Fibroblast of lung (primary cell): ENCODE measurements at regions not wholly inside any gene's neighbourhood (a gene's known extent, or its start where the extent isn't known, plus 50 kb on each side); places are given as distances from the start of the nearest gene placed in this dataset.
A peak's percentile ranks its signal among the peaks of the same experiment; 100 is the strongest.

Experiments
- DNase-seq, 2 donors: peaks; one replicate each; pipeline versions ENCODE4 v3.0.0 to v3.0.0-alpha.2; 2010; ENCODE audit warnings: low read depth in 2 of 2
- H2AFZ ChIP-seq: 2 replicates; pipeline ENCODE4 v1.5.1; 2012; ENCODE audit warnings: low read length, control low read depth, inconsistent platforms
- H3K27ac ChIP-seq: 2 replicates; pipeline ENCODE4 v1.5.1; 2011; ENCODE audit warnings: low read length, control low read depth; ENCODE audit not compliant: insufficient read depth
- H3K27me3 ChIP-seq: 2 replicates; pipeline ENCODE4 v1.5.1; 2011; ENCODE audit warnings: mild to moderate bottlenecking, low read length; ENCODE audit not compliant: control insufficient read depth, insufficient read depth
- H3K36me3 ChIP-seq: 2 replicates; pipeline ENCODE4 v1.5.1; 2011; ENCODE audit warnings: low read length; ENCODE audit not compliant: control insufficient read depth, insufficient read depth
- H3K4me1 ChIP-seq: 2 replicates; pipeline ENCODE4 v1.5.1; 2011; ENCODE audit warnings: low read length; ENCODE audit not compliant: control insufficient read depth, insufficient read depth; ENCODE audit errors: extremely low read depth
- H3K4me2 ChIP-seq: 2 replicates; pipeline ENCODE4 v1.5.1; 2011; ENCODE audit warnings: low read length, control low read depth; ENCODE audit not compliant: insufficient read depth; ENCODE audit errors: extremely low read depth
- H3K4me3 ChIP-seq, 4 experiments: fragments of 200-600 bp in 1 of 4; sonication (generic) in 1 of 4; replicated peaks in 1 of 4; 2 replicates each; pipeline ENCODE4 v1.5.1; 2011 to 2016; ENCODE audit warnings: low read length in 4 of 4, low read depth in 3 of 4, mild to moderate bottlenecking in 3 of 4, control low read depth in 2 of 4, inconsistent platforms in 1 of 4, mixed read lengths in 1 of 4; ENCODE audit not compliant: insufficient read depth in 1 of 4; ENCODE audit errors: control extremely low read depth in 1 of 4
- H3K79me2 ChIP-seq: 2 replicates; pipeline ENCODE4 v1.5.1; 2012; ENCODE audit warnings: mild to moderate bottlenecking, low read length, inconsistent platforms; ENCODE audit not compliant: control insufficient read depth, insufficient read depth
- H3K9ac ChIP-seq: 2 replicates; pipeline ENCODE4 v1.5.1; 2011; ENCODE audit warnings: mild to moderate bottlenecking, low read length, control low read depth; ENCODE audit not compliant: insufficient read depth
- H3K9me3 ChIP-seq: 2 replicates; pipeline ENCODE4 v1.5.1; 2012; ENCODE audit warnings: low read depth, low read length; ENCODE audit not compliant: control insufficient read depth, insufficient read depth
- H4K20me1 ChIP-seq: 2 replicates; pipeline ENCODE4 v1.5.1; 2011; ENCODE audit warnings: low read length; ENCODE audit not compliant: control insufficient read depth, insufficient read depth; ENCODE audit errors: extremely low read depth
- EZH2 ChIP-seq: IDR thresholded peaks from 2 replicates; pipeline ENCODE4 v1.5.1; 2012; ENCODE audit warnings: low read length, control low read depth, mild to moderate bottlenecking; ENCODE audit errors: missing control alignments
- TF ChIP-seq, protein P1 (sequence below), 2 donors: IDR thresholded peaks in 1 of 2; conservative IDR thresholded peaks in 1 of 2; 1 replicate in 1 of 2; 2 replicates in 1 of 2; pipeline ENCODE4 v1.5.1; 2011 to 2012; ENCODE audit warnings: low read length in 2 of 2, control low read depth in 1 of 2, inconsistent platforms in 1 of 2, low read depth in 1 of 2, mild to moderate bottlenecking in 1 of 2

DNA sequence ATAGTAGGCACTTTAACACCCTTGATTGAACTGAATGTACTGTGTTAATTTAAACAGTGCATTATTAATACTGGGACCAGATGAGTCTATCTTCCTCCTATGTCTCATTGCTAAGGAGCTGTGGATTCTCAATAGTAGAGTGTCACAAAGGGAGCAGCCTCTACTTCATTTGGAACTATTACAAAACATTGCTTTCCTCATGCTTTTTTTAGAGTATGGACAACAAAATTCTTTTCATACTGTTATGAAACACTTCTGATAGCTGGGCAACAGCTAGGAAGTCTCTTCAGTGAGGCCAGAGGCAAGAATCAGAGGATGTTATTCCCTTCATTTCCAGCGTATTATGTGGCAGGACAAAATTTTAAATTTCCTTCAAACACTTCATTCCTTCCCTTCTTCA, 160.8 kb downstream of the FBXO8 start:
- Histone ChIP-seq H3K27ac (no peak overlapping the region), H4K20me1 (no peaks in the 10 kb centered on the region), H3K79me2 (no peaks in the 10 kb centered on the region), H3K4me1 (no peaks in the 10 kb centered on the region), H3K4me2 (no peak overlapping the region), H3K9ac (no peak overlapping the region), H3K4me3 (no peak overlapping the region), H3K27me3 (no peaks in the 10 kb centered on the region), H3K9me3 (no peaks in the 10 kb centered on the region), H3K36me3 (no peaks in the 10 kb centered on the region), H2AFZ (no peak overlapping the region)
- TF ChIP-seq EZH2, result no peak
- TF ChIP-seq, protein P1, sequence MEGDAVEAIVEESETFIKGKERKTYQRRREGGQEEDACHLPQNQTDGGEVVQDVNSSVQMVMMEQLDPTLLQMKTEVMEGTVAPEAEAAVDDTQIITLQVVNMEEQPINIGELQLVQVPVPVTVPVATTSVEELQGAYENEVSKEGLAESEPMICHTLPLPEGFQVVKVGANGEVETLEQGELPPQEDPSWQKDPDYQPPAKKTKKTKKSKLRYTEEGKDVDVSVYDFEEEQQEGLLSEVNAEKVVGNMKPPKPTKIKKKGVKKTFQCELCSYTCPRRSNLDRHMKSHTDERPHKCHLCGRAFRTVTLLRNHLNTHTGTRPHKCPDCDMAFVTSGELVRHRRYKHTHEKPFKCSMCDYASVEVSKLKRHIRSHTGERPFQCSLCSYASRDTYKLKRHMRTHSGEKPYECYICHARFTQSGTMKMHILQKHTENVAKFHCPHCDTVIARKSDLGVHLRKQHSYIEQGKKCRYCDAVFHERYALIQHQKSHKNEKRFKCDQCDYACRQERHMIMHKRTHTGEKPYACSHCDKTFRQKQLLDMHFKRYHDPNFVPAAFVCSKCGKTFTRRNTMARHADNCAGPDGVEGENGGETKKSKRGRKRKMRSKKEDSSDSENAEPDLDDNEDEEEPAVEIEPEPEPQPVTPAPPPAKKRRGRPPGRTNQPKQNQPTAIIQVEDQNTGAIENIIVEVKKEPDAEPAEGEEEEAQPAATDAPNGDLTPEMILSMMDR (conservative IDR thresholded peaks at IDR 0.05 in 1 of 2, IDR thresholded peaks at IDR 0.05 in 1 of 2; ENCODE audit: low read depth in 1 of 2, low read length in 2 of 2), result no peak
- DNase-seq, result peak in 1 of 2 donors; percentile 26

DNA sequence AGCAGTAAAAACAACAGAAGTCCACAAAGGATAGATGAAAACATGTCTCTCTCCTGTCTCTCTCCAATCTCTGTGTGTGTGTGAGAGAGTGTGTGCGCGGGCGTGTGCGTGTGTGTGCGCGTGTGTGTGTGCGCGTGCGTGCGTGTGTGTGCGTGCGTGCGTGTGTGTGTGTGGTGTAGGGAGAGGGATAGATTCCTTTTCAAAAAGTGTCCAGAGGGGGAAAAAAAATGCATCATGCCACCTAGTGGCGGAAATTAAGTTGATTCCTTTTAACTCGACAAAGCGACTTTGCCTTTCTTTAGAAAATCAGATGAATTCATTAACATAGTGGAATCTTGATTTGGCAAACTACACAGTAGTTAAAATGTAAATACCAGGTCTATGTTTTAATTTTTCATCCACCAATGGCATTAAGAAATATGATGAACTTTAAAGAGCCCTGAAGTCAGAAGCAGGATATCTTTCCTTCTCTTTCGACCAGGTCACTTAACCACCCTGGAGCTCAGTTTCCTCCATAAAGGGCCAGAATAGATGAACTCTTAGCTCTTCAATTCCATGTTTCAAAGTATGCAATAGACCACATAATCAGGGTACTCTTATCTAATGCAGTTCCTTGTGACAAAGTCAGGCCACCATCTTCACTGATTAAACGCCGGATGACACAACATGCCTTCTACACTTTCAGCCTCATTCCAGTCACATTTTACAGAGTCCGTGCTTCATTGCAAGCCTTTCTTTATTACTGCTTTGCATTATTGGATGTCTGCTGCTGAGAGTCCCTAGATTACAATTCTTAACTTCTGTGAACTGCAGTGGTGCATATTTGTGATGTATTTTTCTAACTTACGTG, 162.8 kb downstream of the FBXO8 start:
- Histone ChIP-seq H3K4me1 (no peaks in the 10 kb centered on the region), H3K4me2 (peak overlapping the region; percentile 76), H3K79me2 (no peaks in the 10 kb centered on the region), H4K20me1 (no peaks in the 10 kb centered on the region), H3K36me3 (no peaks in the 10 kb centered on the region), H3K27ac (no peak overlapping the region), H2AFZ (peak overlapping the region; percentile 46), H3K4me3 (peak overlapping the region; percentile 22 to 73 (median 38)), H3K9ac (no peak overlapping the region), H3K27me3 (no peaks in the 10 kb centered on the region), H3K9me3 (no peaks in the 10 kb centered on the region)
- no peak for TF ChIP-seq EZH2
- TF ChIP-seq, protein P1 (conservative IDR thresholded peaks at IDR 0.05 in 1 of 2, IDR thresholded peaks at IDR 0.05 in 1 of 2; ENCODE audit: low read depth in 1 of 2, low read length in 2 of 2), result peak in 1 of 2 donors; percentile 56
- peak; percentile 71 to 90 for DNase-seq

DNA sequence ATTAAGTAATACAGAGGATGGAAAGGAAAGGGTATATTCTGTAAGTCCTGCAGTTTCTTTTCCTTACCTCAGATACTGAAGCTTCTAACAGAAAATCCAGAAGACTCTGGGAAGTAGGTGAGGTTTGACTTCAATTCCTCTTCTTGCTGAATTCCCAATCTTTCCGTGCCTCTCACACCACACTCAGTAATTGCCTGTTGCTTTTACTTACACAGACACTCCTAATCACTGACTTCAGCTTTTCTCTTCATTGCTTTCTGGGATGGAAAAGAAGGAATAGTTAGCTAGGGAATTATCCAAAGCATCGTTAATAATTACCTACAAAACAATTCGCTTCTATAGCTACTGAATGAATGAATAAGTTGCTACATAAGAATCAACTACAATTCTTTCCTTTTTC, 163.6 kb downstream of the FBXO8 start:
- Histone ChIP-seq H3K9me3 (no peaks in the 10 kb centered on the region), H4K20me1 (no peaks in the 10 kb centered on the region), H3K36me3 (no peaks in the 10 kb centered on the region), H3K4me3 (peak overlapping the region in 2 of 4 experiments; percentile 53 to 73), H3K4me1 (no peaks in the 10 kb centered on the region), H2AFZ (peak overlapping the region; percentile 46), H3K79me2 (no peaks in the 10 kb centered on the region), H3K9ac (no peak overlapping the region), H3K27me3 (no peaks in the 10 kb centered on the region), H3K4me2 (peak overlapping the region; percentile 76), H3K27ac (no peak overlapping the region)
- DNase-seq, result no peak
- TF ChIP-seq, protein P1 (conservative IDR thresholded peaks at IDR 0.05 in 1 of 2, IDR thresholded peaks at IDR 0.05 in 1 of 2; ENCODE audit: low read depth in 1 of 2, low read length in 2 of 2), result no peak
- TF ChIP-seq EZH2, result no peak
